HEK293 (cell line): ENCODE measurements at regions not wholly inside any gene's neighbourhood (a gene's known extent, or its start where the extent isn't known, plus 50 kb on each side); places are given as distances from the start of the nearest gene placed in this dataset.

Experiments
- CTCF ChIA-PET: fragments of 350-600 bp; formaldehyde crosslinking; extraction: SDS; loops from one replicate; lab custom pipeline; 2021; ENCODE audit warnings: antibody characterized with exemption; lab: Yijun Ruan, JAX
- POLR2A ChIA-PET: fragments of 300-600 bp; formaldehyde crosslinking; extraction: SDS; loops from one replicate; lab custom pipeline; 2020; ENCODE audit warnings: antibody characterized with exemption, inconsistent platforms; lab: Yijun Ruan, JAX
- H3K27ac ChIP-seq: fragments of 200-500 bp; sonication (Bioruptor generic); 2 replicates; pipeline ENCODE4 v1.5.1; 2014; ENCODE audit warnings: low read depth, low read length, control low read depth, inconsistent platforms; ENCODE audit errors: extremely low read depth
- H3K36me3 ChIP-seq, 2 experiments: fragments of 200-500 bp in 1 of 2; sonication (Bioruptor generic) in 1 of 2; 1 replicate in 1 of 2; 2 replicates in 1 of 2; pipeline ENCODE4 v1.5.1; 2014 to 2017; ENCODE audit warnings: inconsistent platforms in 2 of 2, low read length in 2 of 2; ENCODE audit not compliant: control insufficient read depth in 2 of 2, insufficient read depth in 1 of 2
- H3K4me1 ChIP-seq: fragments of 200-500 bp; sonication (Bioruptor generic); 2 replicates; pipeline ENCODE4 v1.5.1; 2014; ENCODE audit warnings: mild to moderate bottlenecking, low read length, inconsistent platforms; ENCODE audit not compliant: control insufficient read depth, insufficient read depth
- H3K4me3 ChIP-seq: 2 replicates; pipeline ENCODE4 v1.5.1; 2011; ENCODE audit warnings: low read depth, mild to moderate bottlenecking, control low read depth, low read length, moderate library complexity
- H3K9me3 ChIP-seq: fragments of 200-500 bp; sonication (Bioruptor generic); 2 replicates; pipeline ENCODE4 v1.5.1; 2014; ENCODE audit warnings: low read depth, low read length, inconsistent platforms; ENCODE audit not compliant: control insufficient read depth, insufficient read depth
- AEBP2 ChIP-seq: fragments of 450-650 bp; formaldehyde crosslinking; IDR thresholded peaks from 2 replicates; pipeline ENCODE4 v1.5.1; 2016; ENCODE audit warnings: missing biosample characterization, missing genetic modification characterization, borderline replicate concordance
- GFI1B ChIP-seq: fragments of 450-650 bp; formaldehyde crosslinking; IDR thresholded peaks from 2 replicates; pipeline ENCODE4 v1.5.1; 2016; ENCODE audit warnings: missing biosample characterization, missing genetic modification characterization
- GLIS1 ChIP-seq: fragments of 450-650 bp; formaldehyde crosslinking; IDR thresholded peaks from 2 replicates; pipeline ENCODE4 v1.5.1; 2016; ENCODE audit warnings: missing biosample characterization, missing genetic modification characterization
- HOXD13 ChIP-seq: sonication (generic); formaldehyde crosslinking; IDR thresholded peaks from 2 replicates; pipeline ENCODE4 v1.8.0; 2022; ENCODE audit warnings: missing genetic modification reagents, borderline replicate concordance
- KLF1 ChIP-seq: fragments of 450-650 bp; formaldehyde crosslinking; IDR thresholded peaks from 2 replicates; pipeline ENCODE4 v1.5.1; 2016; ENCODE audit warnings: missing biosample characterization, missing genetic modification characterization
- MEIS1 ChIP-seq: sonication (generic); formaldehyde crosslinking; IDR thresholded peaks from 2 replicates; pipeline ENCODE4 v1.8.1; 2022; ENCODE audit warnings: missing genetic modification reagents, mild to moderate bottlenecking, borderline replicate concordance
- RBAK ChIP-seq: fragments of 450-650 bp; formaldehyde crosslinking; IDR thresholded peaks from 2 replicates; pipeline ENCODE4 v1.5.1; 2016; ENCODE audit warnings: missing biosample characterization, missing genetic modification characterization
- SCRT2 ChIP-seq: fragments of 450-650 bp; formaldehyde crosslinking; IDR thresholded peaks from 2 replicates; pipeline ENCODE4 v1.5.1; 2016; ENCODE audit warnings: missing biosample characterization, missing genetic modification characterization
- TRIM28 ChIP-seq: IDR thresholded peaks from 2 replicates; pipeline ENCODE4 v1.6.1; 2011; ENCODE audit warnings: low read length, control low read depth, borderline replicate concordance
- WT1 ChIP-seq: fragments of 450-650 bp; formaldehyde crosslinking; IDR thresholded peaks from 2 replicates; pipeline ENCODE4 v1.5.1; 2016; ENCODE audit warnings: missing biosample characterization, missing genetic modification characterization
- ZBTB17 ChIP-seq: fragments of 450-650 bp; formaldehyde crosslinking; IDR thresholded peaks from 2 replicates; pipeline ENCODE4 v1.5.1; 2016; ENCODE audit warnings: missing biosample characterization, missing genetic modification characterization
- ZBTB48 ChIP-seq: fragments of 450-650 bp; formaldehyde crosslinking; IDR thresholded peaks from 2 replicates; pipeline ENCODE4 v1.5.1; 2016; ENCODE audit warnings: missing biosample characterization, missing genetic modification characterization
- ZBTB8A ChIP-seq: fragments of 450-650 bp; formaldehyde crosslinking; IDR thresholded peaks from 2 replicates; pipeline ENCODE4 v1.5.1; 2016; ENCODE audit warnings: missing biosample characterization, missing genetic modification characterization
- ZNF19 ChIP-seq: fragments of 450-650 bp; formaldehyde crosslinking; IDR thresholded peaks from 2 replicates; pipeline ENCODE4; 2016; ENCODE audit warnings: missing biosample characterization, missing genetic modification characterization, low read depth
- ZNF2 ChIP-seq: fragments of 450-650 bp; formaldehyde crosslinking; IDR thresholded peaks from 2 replicates; pipeline ENCODE4 v1.5.1; 2016; ENCODE audit warnings: missing biosample characterization, missing genetic modification characterization
- ZNF211 ChIP-seq: fragments of 450-650 bp; formaldehyde crosslinking; IDR thresholded peaks from 2 replicates; pipeline ENCODE4 v1.5.1; 2016; ENCODE audit warnings: low read depth, missing biosample characterization, missing genetic modification characterization
- ZNF280D ChIP-seq: fragments of 450-650 bp; formaldehyde crosslinking; IDR thresholded peaks from 2 replicates; pipeline ENCODE4 v1.5.1; 2016; ENCODE audit warnings: missing biosample characterization, missing genetic modification characterization
- ZNF335 ChIP-seq: fragments of 450-650 bp; formaldehyde crosslinking; conservative IDR thresholded peaks from 2 replicates; pipeline ENCODE4 v1.5.1; 2016; ENCODE audit warnings: missing biosample characterization, missing genetic modification characterization
- ZNF350 ChIP-seq: fragments of 450-650 bp; formaldehyde crosslinking; IDR thresholded peaks from 2 replicates; pipeline ENCODE4 v1.5.0; 2017; ENCODE audit warnings: missing biosample characterization, mild to moderate bottlenecking, missing genetic modification characterization
- ZNF555 ChIP-seq: fragments of 450-650 bp; formaldehyde crosslinking; conservative IDR thresholded peaks from 2 replicates; pipeline ENCODE4 v1.5.1; 2017; ENCODE audit warnings: missing biosample characterization, mild to moderate bottlenecking, missing genetic modification characterization, inconsistent platforms
- ZNF580 ChIP-seq: fragments of 450-650 bp; formaldehyde crosslinking; IDR thresholded peaks from 2 replicates; pipeline ENCODE4 v1.5.1; 2016; ENCODE audit warnings: missing biosample characterization, missing genetic modification characterization
- ZNF645 ChIP-seq: fragments of 450-650 bp; formaldehyde crosslinking; IDR thresholded peaks from 2 replicates; pipeline ENCODE4; 2016; ENCODE audit warnings: missing biosample characterization, missing genetic modification characterization
- ZNF660 ChIP-seq: fragments of 450-650 bp; IDR thresholded peaks from 2 replicates; pipeline ENCODE4 v1.5.1; 2018; ENCODE audit warnings: missing biosample characterization, mild to moderate bottlenecking, missing genetic modification characterization
- ZNF670 ChIP-seq: fragments of 450-650 bp; formaldehyde crosslinking; IDR thresholded peaks from 2 replicates; pipeline ENCODE4 v1.5.1; 2016; ENCODE audit warnings: missing biosample characterization, missing genetic modification characterization, low read depth
- ZNF701 ChIP-seq: fragments of 450-650 bp; formaldehyde crosslinking; IDR thresholded peaks from 2 replicates; pipeline ENCODE4 v1.5.1; 2016; ENCODE audit warnings: missing biosample characterization, missing genetic modification characterization

GRCh38 chr1:75672528-75673393 is 51.7 kb upstream of the ACADM start:
- CTCF ChIA-PET: interaction anchor here (0.5 to 0.6 kb wide), 2 partner anchors 41 to 207 kb away, joined by 3 read pairs; no protein-coding TSS in a partner anchor
- H3K4me1 ChIP-seq: no peaks in the 10 kb centered on the region
- H3K36me3 ChIP-seq: no peaks in the 10 kb centered on the region
- no peak overlapping the region for H3K4me3 ChIP-seq
- POLR2A ChIA-PET: no interaction called here
- H3K27ac ChIP-seq: no peak overlapping the region
- TF ChIP-seq ZNF335: peak; percentile 64; the same call in 1 of the 2 replicates
- TF ChIP-seq ZBTB8A (tag by site-specific recombination): peak; percentile 37; the same call in 1 of the 2 replicates
- 0 out of 2 replicates have a peak, but pooled peaks have one; percentile 17 for TF ChIP-seq ZBTB48 (tag by site-specific recombination)
- TF ChIP-seq ZNF211 (tag by site-specific recombination): no peak
- 0 out of 2 replicates have a peak, but pooled peaks have one; percentile 14 for TF ChIP-seq ZBTB17 (tag by site-specific recombination)
- no peak for TF ChIP-seq ZNF645 (tag by site-specific recombination)
- TF ChIP-seq GLIS1 (tag by site-specific recombination): no peak
- TF ChIP-seq SCRT2 (tag by site-specific recombination): peak; percentile 44; the same call in 1 of the 2 replicates
- no peak for TF ChIP-seq ZNF2 (tag by site-specific recombination)
- no peaks in the 10 kb centered on the region for H3K9me3 ChIP-seq

- Histone ChIP-seq H3K9me3 (no peaks in the 10 kb centered on the region), H3K27ac (no peak overlapping the region), H3K4me1 (no peaks in the 10 kb centered on the region), H3K36me3 (no peaks in the 10 kb centered on the region), H3K4me3 (no peak overlapping the region)
- POLR2A ChIA-PET: no interaction called here
- CTCF ChIA-PET: no interaction called here
- no peak for TF ChIP-seq ZNF555 (tag by site-specific recombination)
- no peak for TF ChIP-seq TRIM28
- no peak for TF ChIP-seq AEBP2
- TF ChIP-seq ZNF350: no peak
- no peak for TF ChIP-seq ZNF280D (tag by site-specific recombination)
- TF ChIP-seq ZNF670: no peak
- TF ChIP-seq WT1 (tag by site-specific recombination): no peak
- no peak for TF ChIP-seq HOXD13 (CRISPR knock-in tag)
- TF ChIP-seq RBAK: no peak
- TF ChIP-seq GFI1B (tag by site-specific recombination): no peak
- no peak for TF ChIP-seq ZNF660 (tag by site-specific recombination)
- TF ChIP-seq KLF1 (tag by site-specific recombination): no peak
- TF ChIP-seq MEIS1: no peak
- no peak for TF ChIP-seq ZNF19 (tag by site-specific recombination)
- no peak for TF ChIP-seq ZNF701 (tag by site-specific recombination)
- no peak for TF ChIP-seq ZNF580 (tag by site-specific recombination)
These were observed 51.1 kb upstream of the ACADM start for GRCh38 chr1:75673399-75673798.
